HG03575 (cell line): ENCODE measurements at regions not wholly inside any gene's neighbourhood (a gene's known extent, or its start where the extent isn't known, plus 50 kb on each side); places are given as distances from the start of the nearest gene placed in this dataset.
"Not testable (repeated sequence)": the region's sequence is repeated elsewhere in the genome, so short reads cannot be mapped to it uniquely, and the experiment has no call there.

Experiments
- ATAC-seq: cut with Tn5 transposase; IDR thresholded peaks from one replicate; pipeline ENCODE4 v1.9.1; 2021; ENCODE audit not compliant: unreplicated experiment, insufficient number of reproducible peaks, low FRiP score; ENCODE audit errors: extremely low read depth

DNA sequence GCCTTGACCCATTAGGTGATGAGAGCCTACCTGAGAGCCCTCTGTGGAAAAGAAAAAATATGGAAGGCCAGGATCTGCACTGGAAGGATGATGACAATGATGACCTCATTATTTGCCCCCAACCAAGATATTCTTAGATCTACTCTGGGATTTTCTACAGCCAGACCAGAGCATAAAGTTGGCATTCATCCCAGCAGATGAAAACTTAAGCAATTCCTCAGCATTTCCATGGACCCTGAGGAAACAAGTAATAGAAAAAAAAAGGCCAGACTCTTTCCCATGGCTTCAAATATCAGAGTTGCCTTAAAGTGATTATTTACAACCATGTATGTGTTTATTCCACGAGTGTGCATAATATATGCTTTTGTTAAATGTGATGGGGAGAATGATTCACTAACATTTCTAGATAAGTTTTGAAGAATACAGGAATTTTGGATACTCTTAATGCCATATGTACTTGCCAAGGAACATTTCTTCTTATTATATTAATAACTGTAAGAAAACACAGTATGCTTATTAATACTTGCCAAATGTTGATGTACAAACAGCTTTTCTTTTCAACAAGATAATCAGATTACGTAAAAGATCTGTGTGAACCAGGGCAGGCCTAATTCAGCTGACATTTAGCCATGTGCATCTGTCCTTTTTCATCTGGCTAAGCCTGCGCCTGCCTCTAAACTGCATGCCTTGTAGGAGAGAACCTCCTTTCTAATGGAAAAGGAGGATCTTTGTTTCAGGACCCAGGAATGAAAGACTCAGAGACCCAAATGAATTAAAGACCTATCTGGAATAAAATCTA is 94.8 kb downstream of the ARRDC3 start:
- ATAC-seq = no peak

DNA sequence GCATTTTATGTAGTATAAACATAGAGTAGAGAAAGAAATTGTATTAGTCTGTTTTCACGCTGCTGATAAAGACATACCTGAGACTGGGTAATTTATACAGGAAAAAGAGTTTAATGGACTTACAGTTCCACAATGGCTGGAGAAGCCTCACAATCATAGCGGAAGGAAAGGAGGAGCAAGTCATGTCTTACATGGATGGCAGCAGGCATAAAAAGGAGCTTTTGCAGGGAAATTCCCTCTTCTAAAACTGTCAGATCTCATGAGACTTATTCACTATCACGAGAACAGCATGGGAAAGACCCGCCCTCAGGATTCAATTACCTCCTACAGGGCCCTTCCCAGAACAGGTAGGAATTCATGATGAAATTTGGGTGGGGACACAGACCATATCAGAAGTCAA is 98.1 kb downstream of the ARRDC3 start:
- ATAC-seq = not testable (repeated sequence)

DNA sequence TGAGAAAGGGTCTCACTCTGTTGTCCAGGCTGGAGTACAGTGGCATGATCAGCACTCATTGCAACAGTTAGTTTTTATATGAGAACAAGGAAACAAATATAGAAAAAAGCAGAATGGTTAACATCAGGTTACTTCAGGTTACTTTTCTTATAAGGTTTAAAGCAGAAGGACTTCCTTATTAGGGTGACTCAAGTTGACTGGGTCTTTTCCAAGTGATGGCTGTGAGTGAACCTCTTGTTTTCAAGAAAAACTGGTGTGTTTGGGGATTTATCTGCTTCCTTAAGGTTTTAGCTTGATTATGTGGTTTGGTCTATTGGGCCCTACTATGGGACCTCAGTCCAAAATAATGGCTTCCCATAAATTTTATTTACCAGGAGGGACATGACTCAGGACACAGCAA is 99.2 kb downstream of the ARRDC3 start:
- ATAC-seq = no peak

DNA sequence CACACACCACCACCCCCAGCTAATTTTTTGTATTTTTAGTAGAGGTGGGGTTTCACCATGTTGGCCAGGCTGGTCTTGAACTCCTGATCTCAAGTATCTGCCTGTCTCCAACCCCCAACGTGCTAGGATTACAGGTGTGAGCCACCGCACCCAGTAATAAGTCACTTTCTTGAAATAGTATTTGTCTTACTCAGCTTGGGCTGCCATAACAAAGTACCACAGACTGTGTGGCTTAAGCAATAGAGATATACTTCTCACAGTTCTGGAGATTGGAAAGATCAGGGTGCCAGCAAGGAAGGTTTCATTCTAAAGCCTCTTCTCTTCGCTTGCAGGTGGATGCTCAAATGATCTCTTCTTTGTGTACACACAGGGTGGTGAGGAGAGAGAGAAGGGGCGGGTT is 99.8 kb downstream of the ARRDC3 start:
- ATAC-seq = no peak

DNA sequence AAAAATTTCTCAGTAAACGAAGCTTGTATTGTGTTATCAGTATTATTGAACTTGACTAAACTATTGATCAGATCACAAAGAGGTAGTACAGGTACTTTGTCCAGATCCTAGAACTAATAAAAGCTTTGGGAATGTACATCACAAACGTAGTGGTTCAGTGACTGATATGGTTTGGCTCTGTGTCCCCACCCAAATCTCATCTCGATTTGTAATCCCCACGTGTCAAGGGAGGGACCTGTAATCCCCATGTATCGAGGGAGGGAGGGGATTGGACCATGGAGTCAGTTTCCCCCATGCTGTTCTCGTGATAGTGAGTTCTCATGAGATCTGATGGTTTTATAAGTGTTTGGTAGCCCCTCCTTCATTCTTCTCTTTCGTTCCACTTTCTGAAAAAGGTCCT is 100.9 kb downstream of the ARRDC3 start:
- no peak for ATAC-seq

DNA sequence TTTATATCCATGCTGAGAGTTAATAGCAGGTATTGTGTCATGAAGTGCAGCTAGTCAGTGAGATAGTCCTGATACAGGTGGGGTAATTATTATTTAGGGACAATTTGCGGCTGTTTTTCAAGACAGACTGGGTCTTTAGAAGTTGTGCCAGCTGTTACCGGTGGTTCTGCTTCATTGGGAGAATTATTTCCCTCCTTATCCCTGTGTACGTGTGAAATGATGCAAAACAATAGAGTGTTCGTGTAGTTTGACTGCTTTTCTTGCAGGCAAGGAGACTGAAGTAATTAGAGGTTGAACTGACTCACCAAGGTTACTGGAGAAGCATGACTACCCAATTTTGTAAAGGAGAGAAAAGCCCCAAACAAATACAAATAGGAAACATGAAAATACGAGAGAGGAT is 101.7 kb downstream of the ARRDC3 start:
- ATAC-seq = no peak

DNA sequence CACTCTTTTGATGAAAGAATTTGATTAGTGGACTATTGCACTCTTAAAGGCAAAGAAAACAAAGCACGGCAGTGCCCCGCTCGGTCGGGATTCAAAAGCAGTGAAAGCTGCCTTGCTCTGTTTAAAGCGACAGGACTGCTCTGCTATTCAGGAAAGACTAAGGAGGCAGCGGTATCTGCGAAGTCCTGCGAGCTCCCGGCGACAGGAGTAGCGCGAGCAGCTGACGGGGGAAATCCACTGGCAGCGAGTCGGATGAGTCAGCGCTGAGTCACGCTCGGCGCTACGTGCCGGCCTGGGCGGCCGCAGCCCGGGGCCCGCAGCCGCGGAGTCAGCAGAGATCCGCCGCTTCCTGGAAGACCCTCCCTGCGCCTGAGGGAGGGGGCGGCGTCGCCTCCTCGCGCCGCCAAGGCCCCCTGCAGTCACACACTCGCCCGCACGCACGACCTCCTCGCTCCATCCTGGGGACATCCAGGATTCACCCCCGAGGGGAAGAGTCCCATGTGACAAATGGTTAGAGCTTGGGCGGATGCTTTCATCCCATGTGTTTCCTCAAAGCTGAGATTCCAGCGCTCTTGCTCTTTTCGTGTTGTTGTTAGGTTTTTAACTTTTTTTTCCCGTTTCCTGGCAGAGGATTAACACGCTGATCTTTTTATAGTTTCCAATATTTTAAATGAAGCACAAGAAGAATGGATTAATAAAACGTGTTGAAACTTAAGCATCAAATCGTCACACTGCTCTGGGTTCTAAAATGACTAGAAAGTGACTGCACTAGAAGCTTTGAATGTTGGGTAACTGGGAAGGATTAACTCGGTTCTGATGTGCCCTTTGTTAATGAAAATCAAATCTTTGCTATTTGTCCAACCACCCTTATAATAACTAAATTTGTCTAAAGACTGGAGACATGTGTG is 102.5 kb downstream of the ARRDC3 start:
- ATAC-seq = peak; percentile 69

DNA sequence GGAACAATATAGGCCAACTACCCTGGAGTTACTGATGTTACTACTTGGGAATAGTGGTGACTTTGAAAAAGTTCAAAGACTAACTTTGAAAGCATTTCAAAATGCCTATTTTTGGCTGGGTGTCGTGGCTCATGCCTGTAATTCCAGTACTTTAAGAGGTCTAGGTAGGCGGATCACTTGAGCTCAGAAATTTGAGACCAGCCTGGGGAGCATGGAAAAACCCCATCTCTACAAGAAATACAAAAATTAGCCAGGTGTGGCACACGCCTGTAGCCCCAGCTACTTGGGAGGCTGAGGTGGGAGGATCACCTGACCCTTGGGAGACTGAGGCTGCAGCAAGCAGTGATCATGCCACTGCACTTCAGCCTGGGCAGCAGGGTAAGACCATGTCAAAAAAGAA is 105.3 kb downstream of the ARRDC3 start:
- no peak for ATAC-seq

DNA sequence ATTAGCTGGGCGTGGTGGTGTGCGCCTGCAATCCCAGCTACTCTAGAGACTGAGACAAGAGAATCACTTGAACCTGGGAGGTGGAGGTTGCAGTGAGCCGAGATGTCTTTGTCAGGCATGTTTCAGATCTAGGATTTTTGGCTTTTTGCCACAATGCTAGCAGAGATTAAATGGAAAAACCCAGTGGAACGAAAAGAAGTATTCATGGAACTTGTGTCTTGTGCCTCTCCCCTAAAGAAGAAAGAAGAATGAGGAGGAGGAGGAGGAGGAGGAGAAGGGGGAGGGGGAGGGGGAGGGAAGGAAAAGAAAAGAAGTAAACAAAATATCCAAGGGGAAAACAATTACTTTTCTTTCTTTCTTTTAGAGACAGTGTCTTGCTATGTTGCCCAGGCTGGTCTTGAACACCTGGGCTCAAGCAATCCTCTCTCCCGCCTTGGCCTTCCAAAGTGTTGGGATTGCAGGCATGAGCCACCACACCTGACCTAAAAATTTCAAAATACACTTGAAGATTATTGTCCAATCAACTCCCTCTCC is 106.0 kb downstream of the ARRDC3 start:
- no peak for ATAC-seq

DNA sequence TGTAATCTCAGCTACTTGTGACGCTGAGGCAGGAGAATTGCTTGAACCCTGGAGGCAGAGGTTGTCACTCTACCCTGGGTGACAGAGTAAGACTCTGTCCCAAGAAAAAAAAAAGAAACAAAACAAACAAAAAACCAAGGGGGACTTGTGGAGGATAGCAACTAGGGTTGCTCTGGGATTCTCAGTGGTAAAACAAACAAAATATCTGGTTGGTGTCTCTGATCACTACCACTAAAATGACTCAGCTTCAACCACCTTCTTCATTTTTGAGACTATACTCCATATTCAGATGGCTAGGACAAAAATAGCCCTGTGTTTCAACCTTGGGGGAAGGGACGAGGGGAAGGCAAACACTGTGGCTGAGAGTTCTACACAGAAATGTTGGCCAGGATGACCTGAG is 110.3 kb downstream of the ARRDC3 start:
- ATAC-seq = peak; percentile 86

DNA sequence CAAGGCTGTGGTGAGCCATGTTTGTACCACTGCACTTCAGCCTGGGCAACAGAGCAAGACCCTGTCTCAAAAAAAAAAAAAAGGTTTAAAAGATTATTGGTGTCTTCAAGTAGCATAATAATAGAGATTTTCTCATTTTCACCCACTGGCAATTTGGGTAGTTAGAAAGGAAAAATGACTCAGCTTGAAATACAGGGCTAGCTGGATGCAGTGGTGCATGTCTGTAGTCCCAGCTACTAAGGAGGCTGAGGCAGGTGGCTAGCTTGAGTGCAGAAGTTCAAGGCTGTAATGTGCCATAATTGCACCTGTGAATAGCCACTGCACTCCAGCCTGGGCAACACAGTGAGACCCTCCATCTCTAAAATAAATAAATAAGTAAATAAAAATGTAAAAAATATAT is 111.1 kb downstream of the ARRDC3 start:
- peak; percentile 41 for ATAC-seq

DNA sequence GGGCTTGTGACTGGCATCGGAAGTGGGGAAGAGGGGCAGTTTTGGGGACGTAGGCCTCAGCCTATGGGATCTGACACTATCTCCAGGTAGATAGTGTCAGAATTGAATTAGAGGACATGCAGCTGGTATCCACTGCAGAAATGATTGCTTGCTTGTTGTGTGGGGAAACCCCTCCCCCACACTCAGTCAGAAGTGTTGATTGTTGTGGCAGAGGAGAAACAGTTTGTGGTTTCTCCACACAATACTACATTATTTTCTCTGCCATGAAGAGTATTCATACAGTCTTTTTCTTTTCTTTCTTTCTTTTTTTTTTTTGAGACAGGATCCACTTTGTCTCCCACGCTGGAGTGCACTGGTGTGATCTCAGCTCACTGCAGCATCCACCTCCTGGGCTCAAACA is 113.9 kb downstream of the ARRDC3 start:
- no peak for ATAC-seq

DNA sequence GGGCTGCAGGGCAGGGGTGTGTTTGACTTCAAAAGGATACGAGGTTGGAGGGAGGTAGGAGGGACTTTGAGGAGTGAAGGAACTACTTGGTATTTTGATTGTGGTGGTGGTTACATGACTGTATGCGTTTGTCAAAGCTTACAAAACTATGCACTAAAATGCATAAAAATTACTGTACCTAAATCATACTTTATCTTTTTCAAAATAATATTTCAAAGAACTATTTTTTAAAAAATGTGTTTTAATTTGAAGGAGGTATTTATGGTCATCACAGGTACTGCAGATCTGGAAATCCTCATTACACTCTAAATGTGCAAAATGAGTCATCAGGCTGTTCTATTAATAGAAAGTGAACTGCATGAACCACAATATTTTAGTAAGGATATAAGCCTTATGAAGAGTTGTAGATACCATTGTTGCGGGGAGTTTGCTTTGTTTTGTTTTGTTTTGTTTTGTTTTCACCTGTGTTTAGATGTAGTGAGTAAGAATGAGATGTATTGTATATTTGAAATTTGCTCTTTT is 116.9 kb downstream of the ARRDC3 start:
- ATAC-seq = peak; percentile 47

DNA sequence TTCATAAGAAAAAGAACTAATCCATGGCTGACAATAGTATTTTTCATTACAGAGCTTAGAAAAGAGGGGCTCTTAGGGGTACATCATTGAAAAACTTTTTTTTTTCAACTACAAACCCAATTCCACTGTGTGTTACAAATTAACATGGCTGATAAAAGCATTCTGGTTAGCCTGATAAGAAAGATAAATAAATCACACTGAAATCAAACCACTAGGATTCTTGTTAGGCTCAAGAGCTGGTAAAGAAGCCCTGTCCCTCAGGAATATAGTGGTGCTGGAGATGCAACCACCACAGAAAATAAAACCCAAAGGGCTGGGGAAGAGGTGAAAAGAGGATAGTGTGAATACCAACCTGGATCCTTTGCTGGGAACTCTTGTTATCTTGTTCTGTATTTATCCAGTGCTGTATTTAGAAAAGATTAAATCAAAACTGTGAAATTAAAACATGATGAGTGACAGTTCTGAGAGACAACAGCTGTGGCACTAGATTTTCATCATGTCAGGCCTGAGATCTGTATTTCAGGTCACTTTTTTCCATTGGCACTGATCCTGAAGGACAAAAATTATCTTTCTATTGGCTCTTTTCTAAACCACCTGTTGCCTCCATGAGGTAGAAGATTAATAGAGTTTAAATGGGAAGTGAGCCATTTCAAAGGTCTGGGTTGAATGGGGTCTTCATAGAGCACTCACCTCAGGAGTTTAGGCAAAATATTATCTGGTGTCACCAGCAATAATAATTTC is 118.6 kb downstream of the ARRDC3 start:
- ATAC-seq = no peak

DNA sequence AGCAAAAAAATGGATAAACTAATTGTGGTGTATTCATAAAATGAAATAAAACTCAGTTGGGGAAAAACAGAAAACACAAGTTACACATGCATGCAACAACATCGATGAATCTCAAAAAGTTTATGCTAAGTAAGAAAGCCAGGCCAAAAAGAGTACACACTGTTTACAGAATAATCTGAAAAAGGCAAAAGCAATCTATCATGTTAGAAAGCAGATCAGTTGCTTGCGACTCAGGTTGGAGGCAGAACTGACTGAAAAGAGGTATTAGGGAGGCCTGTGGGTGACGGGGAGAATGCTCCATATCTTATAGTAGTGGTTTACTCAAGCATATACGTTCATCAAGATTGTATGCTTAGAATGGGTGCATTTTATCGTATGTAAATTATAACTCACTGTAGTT is 119.2 kb downstream of the ARRDC3 start:
- no peak for ATAC-seq

DNA sequence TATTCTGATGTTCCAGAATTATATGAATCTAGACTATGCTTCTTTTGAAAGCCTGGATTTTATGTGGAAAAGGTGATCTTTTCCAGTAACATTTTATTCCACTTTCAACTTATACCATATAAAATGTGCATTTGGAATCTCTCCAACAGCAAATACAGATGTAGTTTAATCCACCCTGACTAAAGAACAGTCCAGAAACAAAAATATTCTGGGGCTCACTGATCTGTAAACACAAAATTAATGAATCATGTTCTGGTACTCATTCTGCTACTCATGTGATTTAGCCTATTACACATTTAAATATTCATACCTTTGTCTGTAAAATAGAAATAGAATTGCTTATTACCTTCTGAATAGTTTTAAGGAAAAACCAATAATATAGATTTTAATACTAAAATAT is 125.8 kb downstream of the ARRDC3 start:
- no peak for ATAC-seq

DNA sequence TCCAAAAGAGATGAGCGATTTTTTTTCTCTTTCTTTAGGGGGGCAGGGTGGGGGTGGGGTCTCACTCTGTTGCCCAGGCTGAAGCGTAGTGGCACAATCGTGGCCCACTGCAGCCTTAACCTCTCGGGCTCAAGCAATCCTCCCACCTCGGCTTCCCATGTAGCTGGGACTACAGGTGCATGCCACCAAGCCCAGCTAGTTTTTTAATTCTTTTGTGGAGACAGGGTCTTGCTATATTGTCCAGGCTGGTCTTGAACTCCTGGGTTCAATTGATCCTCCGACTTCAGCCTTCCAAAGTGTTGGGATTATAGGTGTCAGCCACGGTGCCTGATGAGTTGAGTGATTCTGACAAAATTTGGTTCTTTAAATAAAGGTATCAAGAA is 127.0 kb downstream of the ARRDC3 start:
- ATAC-seq = no peak

DNA sequence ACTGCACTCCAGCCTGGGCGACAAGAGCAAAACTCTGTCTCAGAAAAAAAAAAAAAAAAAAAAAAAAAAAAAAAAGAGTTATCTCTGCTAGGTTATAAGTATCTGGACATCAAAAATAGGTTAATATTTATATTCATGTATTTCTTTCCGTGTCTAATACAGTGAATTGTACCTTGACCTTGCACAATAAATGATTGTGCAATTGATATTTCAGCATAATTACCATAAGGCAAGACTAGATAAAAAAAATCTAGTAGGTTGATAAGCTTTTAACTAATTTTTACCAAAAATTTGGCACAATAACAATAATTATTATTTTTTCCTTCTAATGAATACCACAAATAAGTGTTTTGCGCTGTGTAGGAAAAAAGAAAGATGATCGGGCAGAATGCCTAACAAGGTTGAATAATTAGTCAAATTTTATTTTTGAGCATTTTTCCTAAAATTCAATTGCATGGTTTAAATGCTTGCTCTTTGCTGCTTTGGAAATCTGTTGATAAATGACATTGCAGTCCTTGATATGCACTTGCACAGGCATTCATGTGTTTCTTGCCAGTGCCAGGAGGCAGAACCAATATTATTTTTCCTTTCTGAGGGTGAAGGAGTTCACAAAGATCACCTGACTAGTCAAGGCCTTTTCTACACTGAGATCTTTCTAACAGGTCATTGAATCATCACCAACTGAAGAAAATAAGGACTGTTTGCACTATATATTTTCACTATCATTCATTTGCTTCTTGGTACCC is 127.5 kb downstream of the ARRDC3 start:
- no peak for ATAC-seq

DNA sequence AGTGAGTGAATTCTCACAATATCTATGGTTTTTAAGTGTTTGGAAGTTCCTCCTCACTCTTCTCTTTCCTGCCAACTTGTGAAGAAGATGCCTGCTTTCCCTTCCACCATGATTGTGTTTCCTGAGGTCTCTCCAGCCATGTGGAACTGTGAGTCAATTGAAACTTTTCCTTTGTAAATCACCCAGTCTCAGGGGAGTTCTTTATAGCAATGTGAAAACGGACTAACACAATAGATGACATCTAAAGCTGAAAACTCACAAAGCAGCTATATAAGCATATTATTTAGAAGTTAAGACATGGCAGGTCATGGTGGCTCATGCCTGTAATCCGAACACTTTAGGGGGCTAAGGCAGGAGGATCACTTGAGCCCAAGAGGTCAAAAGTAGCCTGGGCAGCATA is 130.2 kb downstream of the ARRDC3 start:
- no peak for ATAC-seq
